HuH-7 (cell line): ENCODE measurements at regions not wholly inside any gene's neighbourhood (a gene's known extent, or its start where the extent isn't known, plus 50 kb on each side); places are given as distances from the start of the nearest gene placed in this dataset.
"Not testable (repeated sequence)": the region's sequence is repeated elsewhere in the genome, so short reads cannot be mapped to it uniquely, and the experiment has no call there.

Experiments used
- DNase-seq: peaks from one replicate; pipeline ENCODE4 v3.0.0; 2011; ENCODE audit warnings: low spot score

- DNase-seq, result no peak
Measured at GRCh38 chr12:131378176-131378842, 332.6 kb upstream of the SFSWAP start.

GRCh38 chr12:131378861-131379665 is 331.8 kb upstream of the SFSWAP start:
- no peak for DNase-seq

GRCh38 chr12:131379738-131380137 is 331.2 kb upstream of the SFSWAP start:
- DNase-seq, result no peak

GRCh38 chr12:131380220-131380964 is 330.5 kb upstream of the SFSWAP start:
- no peak for DNase-seq

- DNase-seq, result no peak
Measured at GRCh38 chr12:131380965-131381705, 329.8 kb upstream of the SFSWAP start.

- DNase-seq, result no peak
Measured at GRCh38 chr12:131381716-131382430, 329.0 kb upstream of the SFSWAP start.

- DNase-seq, result no peak
Measured at GRCh38 chr12:131383291-131383690, 327.6 kb upstream of the SFSWAP start.

- DNase-seq, result no peak
Measured at GRCh38 chr12:131383741-131384543, 326.9 kb upstream of the SFSWAP start.

GRCh38 chr12:131384544-131384855 is 326.4 kb upstream of the SFSWAP start:
- DNase-seq, result no peak

GRCh38 chr12:131385313-131386166 is 325.4 kb upstream of the SFSWAP start:
- DNase-seq, result no peak

- DNase-seq, result no peak
Measured at GRCh38 chr12:131386167-131386521, 324.7 kb upstream of the SFSWAP start.

- no peak for DNase-seq
Measured at GRCh38 chr12:131386781-131387180, 324.1 kb upstream of the SFSWAP start.

GRCh38 chr12:131387281-131388163 is 323.4 kb upstream of the SFSWAP start:
- DNase-seq, result no peak

GRCh38 chr12:131388164-131389053 is 322.5 kb upstream of the SFSWAP start:
- not testable (repeated sequence) for DNase-seq

GRCh38 chr12:131389054-131390013 is 321.6 kb upstream of the SFSWAP start:
- no peak for DNase-seq
